SK-N-MC (cell line): ENCODE measurements at regions not wholly inside any gene's neighbourhood (a gene's known extent, or its start where the extent isn't known, plus 50 kb on each side); places are given as distances from the start of the nearest gene placed in this dataset.

ENCODE experiments used
- EZH2 ChIP-seq: fragments of 200-600 bp; sonication (generic); IDR thresholded peaks from one replicate; pipeline ENCODE4 v1.6.1; 2017; ENCODE audit warnings: antibody characterized with exemption
- POLR2AphosphoS5 ChIP-seq: IDR thresholded peaks from 2 replicates; pipeline ENCODE4 v1.6.1; 2012; ENCODE audit warnings: mild to moderate bottlenecking, low read depth, low read length, borderline replicate concordance

GRCh38 chr2:16020389-16021008 lies 80.1 kb downstream of the MYCN start:
- no peak for TF ChIP-seq EZH2
- no peak for TF ChIP-seq POLR2AphosphoS5
